Effector CD8-positive, alpha-beta T cell (primary cell): ENCODE measurements at regions not wholly inside any gene's neighbourhood (a gene's known extent, or its start where the extent isn't known, plus 50 kb on each side); places are given as distances from the start of the nearest gene placed in this dataset.
"Not testable (repeated sequence)": the region's sequence is repeated elsewhere in the genome, so short reads cannot be mapped to it uniquely, and the experiment has no call there.

Experiments used
- DNase-seq: peaks from one replicate; lab custom pipeline; 2025; lab: John Stamatoyannopoulos, UW

GRCh38 chr1:58836408-58836807 is 52.6 kb upstream of the JUN start:
- no peak for DNase-seq

- DNase-seq, result no peak
These were observed 54.0 kb upstream of the JUN start for GRCh38 chr1:58837886-58838285.

- DNase-seq, result no peak
These were observed 55.4 kb upstream of the JUN start for GRCh38 chr1:58839147-58839795.

- no peak for DNase-seq
These were observed 56.3 kb upstream of the JUN start for GRCh38 chr1:58839846-58840835.

- DNase-seq, result no peak
These were observed 57.6 kb upstream of the JUN start for GRCh38 chr1:58841455-58841854.

- DNase-seq, result no peak
These were observed 59.1 kb upstream of the JUN start for GRCh38 chr1:58842941-58843340.

- no peak for DNase-seq
These were observed 60.3 kb upstream of the JUN start for GRCh38 chr1:58844176-58844575.

GRCh38 chr1:58845942-58846341 is 62.1 kb upstream of the JUN start:
- no peak for DNase-seq

GRCh38 chr1:58848818-58849411 is 65.1 kb upstream of the JUN start:
- no peak for DNase-seq

- no peak for DNase-seq
These were observed 65.7 kb upstream of the JUN start for GRCh38 chr1:58849551-58849950.

GRCh38 chr1:58850636-58851035 is 66.8 kb upstream of the JUN start:
- no peak for DNase-seq

- DNase-seq, result no peak
These were observed 69.1 kb upstream of the JUN start for GRCh38 chr1:58852731-58853485.

GRCh38 chr1:58854576-58854975 is 70.7 kb upstream of the JUN start:
- DNase-seq, result no peak

GRCh38 chr1:58855274-58856165 is 71.7 kb upstream of the JUN start:
- DNase-seq, result no peak

GRCh38 chr1:58856281-58856680 is 72.4 kb upstream of the JUN start:
- DNase-seq, result not testable (repeated sequence)

GRCh38 chr1:58857680-58858673 is 74.1 kb upstream of the JUN start:
- DNase-seq, result no peak

GRCh38 chr1:58859769-58860485 is 76.1 kb upstream of the JUN start:
- DNase-seq, result no peak

- no peak for DNase-seq
These were observed 77.2 kb upstream of the JUN start for GRCh38 chr1:58861076-58861475.

- DNase-seq, result no peak
These were observed 77.7 kb upstream of the JUN start for GRCh38 chr1:58861506-58861905.
